ENCODE measurements at regions not wholly inside any gene's neighbourhood (a gene's known extent, or its start where the extent isn't known, plus 50 kb on each side); places are given as distances from the start of the nearest gene placed in this dataset.

GRCh38 chr1:244165701-244166100 lies 114.6 kb downstream of the ZBTB18 start:
- TF ChIP-seq EZH2 (IDR thresholded peaks at IDR 0.05) = no peak
- TF ChIP-seq POLR2AphosphoS5 (IDR thresholded peaks at IDR 0.05; ENCODE audit: borderline replicate concordance, low read depth, low read length) = no peak

Measured in SK-N-MC (cell line).